Pancreas (tissue), 10 donors: ENCODE measurements at regions not wholly inside any gene's neighbourhood (a gene's known extent, or its start where the extent isn't known, plus 50 kb on each side); places are given as distances from the start of the nearest gene placed in this dataset.

Experiments used
- ATAC-seq, 4 donors: fragments of 200-7000 bp; cut with Tn5 transposase; one replicate each; pipeline versions ENCODE4 v1.8.0 to v1.9.1; 2020; ENCODE audit warnings: mild to moderate bottlenecking in 4 of 4, moderate library complexity in 4 of 4
- DNase-seq, 6 donors: peaks; one replicate each; pipeline ENCODE4 v3.0.0-alpha.2; 2020
- FAIRE-seq: peaks from 2 replicates; lab custom pipeline; 2012; peaks lifted over from hg19 to GRCh38; lab: Jason Lieb, UNC
- H3K27ac ChIP-seq, 4 donors: fragments of 200-600 bp; sonication (generic); 1 replicate in 3 of 4; 2 replicates in 1 of 4; pipeline versions ENCODE4 v1.5.0 to v1.8.0; 2020
- H3K27me3 ChIP-seq, 4 donors: fragments of 200-600 bp; one replicate each; pipeline ENCODE4 v1.8.0; 2021
- H3K36me3 ChIP-seq, 3 donors: fragments of 200-600 bp; sonication (generic) in 1 of 3; one replicate each; pipeline versions ENCODE4 v1.5.0 to v1.8.0; 2020 to 2021
- H3K4me1 ChIP-seq, 3 donors: fragments of 200-600 bp; one replicate each; pipeline ENCODE4 v1.8.0; 2021
- H3K4me3 ChIP-seq, 4 donors: fragments of 200-600 bp; sonication (generic) in 2 of 4; one replicate each; pipeline versions ENCODE4 v1.5.0 to v1.8.0; 2020 to 2021
- H3K9me3 ChIP-seq, 4 donors: fragments of 200-600 bp; one replicate each; pipeline ENCODE4 v1.8.0; 2021
- CTCF ChIP-seq, 4 donors: fragments of 200-600 bp; sonication (generic) in 3 of 4; IDR thresholded peaks; one replicate each; pipeline versions ENCODE4 v1.5.0 to v1.8.0; 2021; ENCODE audit warnings: antibody characterized with exemption in 4 of 4
- WGBS, 2 donors: extraction: QIAGEN DNeasy Blood & Tissue Kit; methylation state at CpG; one replicate each; pipeline ENCODE4 v1.1.7; 2013; 5-methylcytosine and 5-hydroxymethylcytosine counted together
- intact Hi-C, 3 donors: fragments of 100-400 bp; cut with DNase I; formaldehyde crosslinking; loops; one replicate each; pipeline versions ENCODE4 v1.11.1 to v1.14.2; 2022
- donor health status: healthy with polysubstance abuse.
- donor health status: DM: no; HTN: no; CAD: no; lungs with moderate emphysema.
- donor health status: DM: no; HTN: no; CAD: no.
- donor health status: control.
- donor health status: control.
- donor health status: Bipolar disorder and iron deficiency.
- donor health status: DM: yes; HTN: yes; CAD: no.
- donor health status: DM: no; HTN: no; CAD: no.
- donor health status: DM: no; HTN: no; CAD: no.
- donor health status: DM: yes; HTN: yes; CAD: no.

GRCh38 chr1:204742676-204743251 lies 57.2 kb upstream of the LRRN2 start:
- WGBS, 2 donors = 46 to 48% methylated on average over 8 of the region's 8 CpGs
- no peaks in the 10 kb centered on the region for H3K4me1 ChIP-seq
- no peaks in the 10 kb centered on the region for H3K27me3 ChIP-seq
- H3K27ac ChIP-seq = no peak overlapping the region
- peak in 1 of 4 donors; percentile 35 for ATAC-seq
- intact Hi-C loops = no loop called here
- H3K36me3 ChIP-seq = no peaks in the 10 kb centered on the region
- H3K4me3 ChIP-seq = no peak overlapping the region
- DNase-seq = no peak
- TF ChIP-seq CTCF (IDR thresholded peaks at IDR 0.05) = no peak
- FAIRE-seq = no peak
- no peaks in the 10 kb centered on the region for H3K9me3 ChIP-seq

GRCh38 chr1:204744107-204744779 lies 58.7 kb upstream of the LRRN2 start:
- Histone ChIP-seq H3K27ac (no peak overlapping the region), H3K4me1 (no peaks in the 10 kb centered on the region), H3K9me3 (no peaks in the 10 kb centered on the region), H3K4me3 (no peak overlapping the region), H3K36me3 (no peaks in the 10 kb centered on the region), H3K27me3 (no peaks in the 10 kb centered on the region)
- 72 to 76% methylated on average over 7 of the region's 7 CpGs for whole genome bisulfite sequencing, 2 donors
- FAIRE-seq (no peak), DNase-seq (no peak), ATAC-seq (no peak)
- no peak for TF ChIP-seq CTCF (IDR thresholded peaks at IDR 0.05)
- intact Hi-C loops = no loop called here

- intact Hi-C loops = no loop called here
- FAIRE-seq (no peak), ATAC-seq (peak; percentile 58 to 96 (median 87)), DNase-seq (peak in 4 of 6 donors; percentile 26 to 64 (median 46))
- no peaks in the 10 kb centered on the region for H3K36me3 ChIP-seq
- H3K4me3 ChIP-seq = no peak overlapping the region
- H3K4me1 ChIP-seq = no peaks in the 10 kb centered on the region
- no peak overlapping the region for H3K27ac ChIP-seq
- TF ChIP-seq CTCF (IDR thresholded peaks at IDR 0.05) = peak; percentile 89 to 98 (median 94)
- no peaks in the 10 kb centered on the region for H3K27me3 ChIP-seq
- no peaks in the 10 kb centered on the region for H3K9me3 ChIP-seq
These were observed 61.4 kb upstream of the LRRN2 start for GRCh38 chr1:204746838-204747442.

GRCh38 chr1:204751480-204751879 lies 65.9 kb upstream of the LRRN2 start:
- no peak for TF ChIP-seq CTCF (IDR thresholded peaks at IDR 0.05)
- H3K27ac ChIP-seq = no peak overlapping the region
- intact Hi-C loops = loop anchor here in 1 of 3 donors (10.0 kb wide), 1 partner anchor 187 kb away; no protein-coding TSS in a partner anchor
- 41 to 58% methylated on average over 6 of the region's 6 CpGs for WGBS, 2 donors
- no peaks in the 10 kb centered on the region for H3K9me3 ChIP-seq
- H3K27me3 ChIP-seq = no peaks in the 10 kb centered on the region
- no peaks in the 10 kb centered on the region for H3K36me3 ChIP-seq
- ATAC-seq (no peak), DNase-seq (no peak), FAIRE-seq (no peak)
- H3K4me3 ChIP-seq = no peak overlapping the region
- no peaks in the 10 kb centered on the region for H3K4me1 ChIP-seq
